GM18858 (cell line): ENCODE measurements at regions not wholly inside any gene's neighbourhood (a gene's known extent, or its start where the extent isn't known, plus 50 kb on each side); places are given as distances from the start of the nearest gene placed in this dataset.

Source experiments
- ATAC-seq: cut with Tn5 transposase; IDR thresholded peaks from one replicate; pipeline ENCODE4 v1.9.1; 2021; ENCODE audit not compliant: unreplicated experiment

GRCh38 chr5:32504329-32504988 lies 59.9 kb upstream of the ZFR start:
- no peak for ATAC-seq

GRCh38 chr5:32503261-32503660 lies 58.7 kb upstream of the ZFR start:
- ATAC-seq, result no peak

- no peak for ATAC-seq
These were observed 56.8 kb upstream of the ZFR start for GRCh38 chr5:32501071-32502002.

- ATAC-seq, result no peak
These were observed 55.6 kb upstream of the ZFR start for GRCh38 chr5:32500181-32500580.

GRCh38 chr5:32499261-32499660 lies 54.7 kb upstream of the ZFR start:
- ATAC-seq, result no peak

GRCh38 chr5:32498484-32498883 lies 53.9 kb upstream of the ZFR start:
- no peak for ATAC-seq

GRCh38 chr5:32496104-32496503 lies 51.6 kb upstream of the ZFR start:
- no peak for ATAC-seq

- ATAC-seq, result no peak
These were observed 50.3 kb upstream of the ZFR start for GRCh38 chr5:32494827-32495226.
